Forelimb muscle (tissue), 1 donor: ENCODE measurements at regions not wholly inside any gene's neighbourhood (a gene's known extent, or its start where the extent isn't known, plus 50 kb on each side); places are given as distances from the start of the nearest gene placed in this dataset.

Experiments
- DNase-seq: peaks from one replicate; pipeline ENCODE4 v3.0.0-alpha.2; 2013; ENCODE audit warnings: low read depth

GRCh38 chr17:68812876-68813584 lies 142.2 kb downstream of the ABCA8 start:
- DNase-seq = no peak

DNA sequence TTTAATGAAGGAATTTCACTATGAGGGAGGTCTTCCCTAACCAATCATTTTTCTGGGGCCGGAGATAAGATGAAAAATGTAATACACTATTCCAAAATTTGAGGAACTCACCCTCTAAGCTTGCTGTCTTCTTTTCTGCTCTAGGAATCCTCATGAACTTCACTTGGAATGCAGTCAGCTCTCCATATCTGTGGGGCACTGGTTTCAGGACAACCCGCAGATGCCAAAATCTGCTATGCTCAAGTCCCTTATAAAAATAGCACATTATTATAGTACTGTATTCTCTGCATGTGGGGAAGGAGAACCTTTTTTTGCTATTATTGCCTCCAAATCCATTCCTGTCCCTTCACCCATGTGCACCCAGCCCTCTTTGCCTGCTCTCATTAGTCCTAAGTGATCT lies 146.0 kb downstream of the ABCA8 start:
- no peak for DNase-seq

DNA sequence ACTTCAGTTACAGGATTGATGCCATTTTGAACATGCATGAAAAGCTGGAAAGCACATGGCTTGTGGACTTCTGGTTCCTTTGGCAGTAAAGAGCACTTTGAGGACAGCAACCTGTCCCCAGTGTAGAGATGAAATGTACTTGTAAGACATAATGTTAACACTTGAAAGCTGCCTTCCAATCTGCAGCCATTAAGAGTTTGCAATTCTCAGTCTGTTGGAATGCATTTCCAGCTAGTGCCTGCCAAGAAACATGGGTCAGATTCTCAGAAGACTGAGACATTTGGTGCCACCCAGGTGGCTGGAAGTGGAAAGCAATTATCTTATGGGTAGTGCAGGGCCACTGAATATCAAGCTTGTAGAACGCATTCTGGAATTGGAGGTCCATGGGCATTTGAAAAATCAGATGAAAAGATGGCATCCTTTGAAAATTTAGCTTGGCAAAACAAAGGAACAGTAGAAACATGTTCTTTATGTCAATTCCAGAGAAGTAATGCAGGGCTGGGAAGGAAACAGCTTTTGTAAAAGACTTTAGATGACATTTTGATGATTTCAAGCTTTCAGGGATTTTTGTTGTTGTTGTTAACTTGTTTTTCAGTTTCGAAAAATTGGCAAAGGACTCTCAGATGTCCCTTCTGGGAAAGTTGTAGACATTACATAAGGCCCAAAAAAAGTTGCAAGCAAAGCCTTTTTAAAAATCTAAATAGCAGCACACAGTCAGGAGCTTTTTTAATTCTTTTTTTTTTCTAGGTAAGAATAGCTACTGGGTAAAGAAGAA lies 147.0 kb downstream of the ABCA8 start:
- DNase-seq = peak; percentile 70

DNA sequence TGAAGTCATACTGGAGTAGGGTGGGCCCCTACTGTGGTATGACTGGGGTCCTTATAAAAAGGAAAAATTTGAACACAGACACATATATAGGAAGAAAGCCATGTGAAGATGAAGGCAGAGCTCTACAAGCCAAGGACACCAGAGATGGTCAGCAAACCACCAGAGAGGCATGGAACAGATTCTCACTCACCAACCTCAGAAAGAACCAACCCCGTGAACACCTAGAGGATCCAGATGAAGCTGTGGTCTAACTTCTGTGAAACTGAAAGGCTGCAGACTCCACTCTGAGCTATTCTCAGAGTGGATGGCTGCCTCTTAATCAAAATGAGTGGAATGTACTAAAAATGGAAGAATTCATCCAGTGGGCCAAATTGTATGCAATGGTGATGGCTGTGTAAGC lies 149.6 kb downstream of the ABCA8 start:
- DNase-seq = no peak

DNA sequence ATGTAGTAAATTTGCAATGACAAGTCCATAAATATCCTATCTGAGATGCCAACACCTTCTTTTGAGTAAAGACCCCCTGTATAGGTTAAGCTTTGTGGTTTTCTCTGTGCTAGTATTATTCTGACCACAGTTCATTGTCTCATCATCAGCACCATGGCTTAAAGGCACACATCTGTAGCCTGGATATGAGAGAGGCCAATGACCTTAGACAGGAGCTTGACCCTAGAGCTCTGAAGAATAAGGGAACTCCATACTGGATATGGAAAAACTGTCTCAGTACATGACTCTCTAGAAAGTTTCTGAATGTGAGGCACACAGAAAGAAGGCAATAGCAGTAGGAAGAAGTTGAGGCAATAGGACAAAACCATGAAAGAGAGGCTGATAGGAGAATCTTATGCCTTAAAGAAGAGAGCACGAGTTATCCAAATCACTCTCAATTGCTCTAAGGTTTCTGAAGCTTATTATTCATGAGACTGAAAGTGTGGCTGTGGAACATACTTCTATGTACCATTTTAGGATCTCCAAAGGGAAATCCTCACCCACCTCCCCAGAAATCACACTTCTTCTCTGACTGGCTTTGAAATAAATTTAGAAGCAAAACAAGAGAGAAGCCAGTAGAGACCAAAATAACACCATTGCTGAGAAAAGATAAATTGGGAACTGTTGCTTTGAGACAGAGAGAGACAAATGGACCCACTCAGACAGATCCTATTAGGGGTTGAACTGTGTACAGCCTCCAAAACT lies 150.2 kb downstream of the ABCA8 start:
- no peak for DNase-seq

DNA sequence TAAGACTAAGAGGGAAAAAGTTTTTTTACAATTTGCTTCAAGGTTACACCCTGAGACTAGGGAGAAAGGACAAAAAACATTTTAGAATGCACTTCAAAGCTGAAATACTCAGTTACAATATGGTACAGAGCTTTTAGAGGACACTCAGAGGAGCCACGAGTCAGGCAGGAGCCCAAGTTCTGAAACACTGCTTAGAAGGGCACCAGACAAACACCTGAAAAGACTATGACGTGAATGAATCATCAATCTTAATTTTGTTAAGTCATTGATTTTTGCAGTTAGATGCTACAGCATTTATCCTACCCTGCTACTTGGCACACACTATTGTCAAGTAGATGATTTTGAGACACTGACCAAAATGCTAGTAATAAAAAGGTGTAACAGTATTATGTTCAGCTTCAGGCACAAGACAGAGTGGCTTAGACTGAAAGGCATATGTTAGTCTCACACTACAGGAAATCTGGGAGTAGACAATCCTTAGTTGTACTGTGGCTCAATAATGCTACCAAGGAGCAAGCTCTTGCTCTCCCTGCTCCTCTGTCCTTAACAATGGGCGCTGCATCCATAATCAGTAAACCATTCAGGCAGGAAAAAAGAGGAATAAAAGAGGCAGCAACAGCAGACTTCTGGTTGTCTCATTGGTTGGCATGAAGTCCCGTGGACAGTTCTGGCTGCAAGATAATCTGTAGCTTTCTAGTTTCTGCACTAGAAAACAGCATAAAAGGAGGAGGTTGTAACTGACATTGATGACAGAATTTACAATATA lies 151.8 kb downstream of the ABCA8 start:
- no peak for DNase-seq

DNA sequence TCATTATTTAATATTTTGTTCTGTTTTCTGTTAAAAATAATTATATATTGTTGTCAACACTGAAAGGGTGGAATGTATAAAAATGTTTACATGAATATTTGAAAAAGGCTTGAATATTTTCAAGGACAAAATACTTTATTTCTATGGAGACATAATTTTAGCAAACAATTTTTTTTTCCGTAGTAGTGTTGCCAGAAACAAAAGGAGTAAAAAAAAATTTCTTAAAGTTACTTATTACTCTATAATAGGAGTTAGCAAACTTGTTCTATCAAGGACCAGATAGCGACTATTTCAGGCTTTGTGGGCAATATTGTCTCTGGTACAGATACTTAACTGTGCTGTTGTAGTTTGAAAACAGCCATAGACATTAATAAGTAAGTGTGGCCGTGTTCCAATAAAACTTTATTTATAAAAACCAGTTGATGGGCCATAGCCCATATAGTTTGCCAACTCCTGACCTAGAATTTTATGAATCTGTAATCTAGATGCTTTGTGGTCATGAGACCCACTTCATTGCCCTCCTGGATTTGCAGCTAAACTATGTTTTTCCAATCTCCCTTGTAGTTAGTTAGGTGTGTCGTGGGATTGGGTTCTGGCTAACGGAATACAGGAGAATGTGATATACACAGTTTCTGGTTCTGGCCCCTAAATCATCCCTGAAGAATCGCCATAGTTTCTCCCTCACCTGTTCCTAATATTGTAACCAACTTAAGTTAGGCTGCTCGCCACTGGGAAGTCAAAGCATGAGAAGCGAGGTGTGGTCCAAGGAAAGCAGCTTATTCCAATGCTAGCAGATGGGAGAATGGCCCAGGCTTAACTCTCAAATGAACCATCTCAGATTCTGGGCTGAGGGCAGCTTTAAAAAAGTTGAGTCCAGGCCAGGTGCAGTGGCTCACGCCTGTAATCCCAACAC lies 153.6 kb downstream of the ABCA8 start:
- DNase-seq = no peak

GRCh38 chr17:68800751-68801150 lies 154.4 kb downstream of the ABCA8 start:
- no peak for DNase-seq

- no peak for DNase-seq
Observed at GRCh38 chr17:68794636-68795434, 160.4 kb downstream of the ABCA8 start.

- no peak for DNase-seq
Observed at GRCh38 chr17:68792873-68793272, 162.3 kb downstream of the ABCA8 start.

DNA sequence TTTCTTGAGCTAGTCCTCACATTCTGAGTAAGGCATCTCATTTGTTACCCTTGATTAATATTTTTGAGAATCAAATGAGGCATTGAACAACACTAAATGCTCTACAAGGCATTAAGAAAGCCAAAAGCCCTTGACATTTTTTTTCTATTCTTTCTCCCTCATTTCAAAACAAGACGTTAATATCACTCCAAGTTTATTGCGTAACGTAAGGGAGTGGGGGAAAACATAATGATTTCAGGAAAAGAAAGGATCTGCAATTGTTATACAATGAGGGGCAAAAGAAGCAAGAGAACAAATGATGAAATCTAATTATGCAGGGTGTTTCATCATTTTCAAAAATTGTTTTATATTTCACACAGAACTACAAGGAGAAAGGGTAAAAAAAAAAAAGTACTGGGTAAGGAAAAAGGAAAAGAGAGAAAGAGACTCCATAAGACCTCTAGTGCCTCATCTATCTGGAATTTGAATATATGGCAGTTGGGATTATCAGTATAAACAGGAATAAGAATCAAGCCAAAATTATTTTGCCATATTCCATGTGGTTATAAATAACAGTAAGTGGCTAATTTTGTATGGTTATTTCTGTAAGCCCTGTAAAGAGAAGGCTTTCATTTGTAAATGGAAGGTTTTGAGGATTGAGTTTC lies 163.0 kb downstream of the ABCA8 start:
- DNase-seq = no peak

- no peak for DNase-seq
Observed at GRCh38 chr17:68790931-68791330, 164.3 kb downstream of the ABCA8 start.

GRCh38 chr17:68790492-68790891 lies 164.7 kb downstream of the ABCA8 start:
- DNase-seq = no peak

GRCh38 chr17:68789203-68789962 lies 165.8 kb downstream of the ABCA8 start:
- no peak for DNase-seq

- no peak for DNase-seq
Observed at GRCh38 chr17:68785565-68786486, 169.4 kb downstream of the ABCA8 start.

- no peak for DNase-seq
Observed at GRCh38 chr17:68784431-68784830, 170.8 kb downstream of the ABCA8 start.

- DNase-seq = no peak
Observed at GRCh38 chr17:68783861-68784260, 171.3 kb downstream of the ABCA8 start.

- peak; percentile 61 for DNase-seq
Observed at GRCh38 chr17:68782789-68783188, 172.4 kb downstream of the ABCA8 start.
